ENCODE measurements at regions not wholly inside any gene's neighbourhood (a gene's known extent, or its start where the extent isn't known, plus 50 kb on each side); places are given as distances from the start of the nearest gene placed in this dataset.

DNA sequence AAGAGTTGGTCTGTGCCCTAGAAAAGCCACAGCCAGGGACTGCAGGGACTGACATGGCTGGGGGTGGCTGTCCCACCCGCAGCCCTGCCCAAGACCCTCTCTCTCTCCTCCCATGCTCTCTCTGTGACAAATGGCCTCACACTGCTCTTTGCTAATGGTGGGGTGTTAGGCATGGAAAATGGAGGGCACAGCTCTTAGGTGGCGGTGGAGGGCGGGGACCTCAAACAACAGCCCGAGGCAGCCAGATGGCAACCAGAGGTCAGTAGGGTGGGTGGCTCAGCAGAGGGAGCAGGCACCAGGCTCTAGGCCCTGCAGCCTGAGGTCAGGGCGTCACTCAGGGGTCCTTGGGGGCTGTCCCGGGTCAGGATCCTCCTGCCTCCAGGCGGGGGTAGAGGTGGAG, 73.9 kb upstream of the DAB2IP start:
- TF ChIP-seq, protein P1, sequence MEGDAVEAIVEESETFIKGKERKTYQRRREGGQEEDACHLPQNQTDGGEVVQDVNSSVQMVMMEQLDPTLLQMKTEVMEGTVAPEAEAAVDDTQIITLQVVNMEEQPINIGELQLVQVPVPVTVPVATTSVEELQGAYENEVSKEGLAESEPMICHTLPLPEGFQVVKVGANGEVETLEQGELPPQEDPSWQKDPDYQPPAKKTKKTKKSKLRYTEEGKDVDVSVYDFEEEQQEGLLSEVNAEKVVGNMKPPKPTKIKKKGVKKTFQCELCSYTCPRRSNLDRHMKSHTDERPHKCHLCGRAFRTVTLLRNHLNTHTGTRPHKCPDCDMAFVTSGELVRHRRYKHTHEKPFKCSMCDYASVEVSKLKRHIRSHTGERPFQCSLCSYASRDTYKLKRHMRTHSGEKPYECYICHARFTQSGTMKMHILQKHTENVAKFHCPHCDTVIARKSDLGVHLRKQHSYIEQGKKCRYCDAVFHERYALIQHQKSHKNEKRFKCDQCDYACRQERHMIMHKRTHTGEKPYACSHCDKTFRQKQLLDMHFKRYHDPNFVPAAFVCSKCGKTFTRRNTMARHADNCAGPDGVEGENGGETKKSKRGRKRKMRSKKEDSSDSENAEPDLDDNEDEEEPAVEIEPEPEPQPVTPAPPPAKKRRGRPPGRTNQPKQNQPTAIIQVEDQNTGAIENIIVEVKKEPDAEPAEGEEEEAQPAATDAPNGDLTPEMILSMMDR (IDR thresholded peaks at IDR 0.05; ENCODE audit: low read depth, low read length): no peak
- H3K4me3 ChIP-seq (replicated peaks in 1 of 2; ENCODE audit: low read depth in 2 of 2, low read length in 2 of 2): no peak overlapping the region
- no peak for DNase-seq (ENCODE audit: low read depth in 2 of 2)

DNA sequence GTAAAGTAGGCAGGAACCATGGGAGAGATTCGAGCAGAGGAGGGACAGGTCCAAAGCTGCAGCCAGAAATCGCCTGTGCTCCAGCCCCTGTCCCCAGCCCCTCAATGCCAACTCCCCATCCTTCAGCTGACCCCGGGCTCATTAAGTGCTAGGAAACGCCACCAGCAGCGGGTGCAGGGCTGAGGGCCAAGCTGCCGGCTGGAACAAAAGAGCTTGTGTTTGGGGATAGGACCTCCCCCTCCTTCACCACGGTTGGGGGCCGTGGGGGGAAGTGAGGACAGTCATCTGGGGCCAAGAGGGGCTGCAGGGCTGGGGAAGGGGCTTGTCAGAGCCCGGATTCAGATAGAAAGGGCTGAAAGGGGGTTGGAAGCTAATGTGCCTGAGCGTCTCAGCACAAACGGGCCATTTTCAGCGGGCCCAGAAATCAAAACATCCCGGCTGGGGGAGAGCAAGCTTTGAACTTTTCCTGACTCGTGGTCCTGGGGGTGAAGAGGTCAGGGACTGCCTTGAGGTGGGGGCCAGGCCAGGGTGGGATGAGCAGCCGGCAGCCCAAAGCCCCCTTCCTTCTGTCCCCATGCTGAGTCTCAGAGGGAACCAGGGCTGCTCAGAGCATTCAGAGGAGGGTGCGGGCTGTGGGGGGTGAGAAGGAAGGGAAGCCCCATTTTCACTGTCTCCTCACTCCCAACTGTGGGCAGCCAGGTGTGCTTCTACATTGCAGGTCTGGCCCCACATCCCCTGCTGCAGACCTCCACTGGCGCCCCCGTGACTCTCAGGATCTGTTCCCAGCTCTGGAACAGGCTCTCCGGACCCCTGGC, 69.4 kb upstream of the DAB2IP start:
- no peak overlapping the region for H3K4me3 ChIP-seq (replicated peaks in 1 of 2; ENCODE audit: low read depth in 2 of 2, low read length in 2 of 2)
- DNase-seq (ENCODE audit: low read depth in 2 of 2): no peak
- TF ChIP-seq, protein P1 (IDR thresholded peaks at IDR 0.05; ENCODE audit: low read depth, low read length): no peak

DNA sequence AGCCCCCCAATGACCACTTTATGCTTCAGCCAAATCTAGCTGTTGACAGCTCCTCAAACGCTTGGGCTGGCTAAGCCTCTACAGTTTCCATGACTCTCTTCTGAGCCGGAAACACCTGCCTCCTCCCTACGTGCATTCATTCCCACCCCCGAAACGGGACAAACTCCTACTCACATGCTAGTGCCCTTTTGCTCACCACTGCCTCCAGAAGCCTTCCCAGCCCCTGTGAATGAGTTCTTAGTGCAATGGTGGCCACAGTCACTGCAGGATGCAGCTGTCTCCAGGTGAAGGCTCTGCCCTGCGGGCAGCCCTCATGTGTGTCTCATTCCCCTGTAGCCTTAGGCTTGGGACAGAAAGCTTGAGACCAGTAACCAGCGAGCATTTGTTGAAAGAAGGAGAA, 68.8 kb upstream of the DAB2IP start:
- no peak overlapping the region for H3K4me3 ChIP-seq (replicated peaks in 1 of 2; ENCODE audit: low read depth in 2 of 2, low read length in 2 of 2)
- no peak for DNase-seq (ENCODE audit: low read depth in 2 of 2)
- TF ChIP-seq, protein P1 (IDR thresholded peaks at IDR 0.05; ENCODE audit: low read depth, low read length): no peak

DNA sequence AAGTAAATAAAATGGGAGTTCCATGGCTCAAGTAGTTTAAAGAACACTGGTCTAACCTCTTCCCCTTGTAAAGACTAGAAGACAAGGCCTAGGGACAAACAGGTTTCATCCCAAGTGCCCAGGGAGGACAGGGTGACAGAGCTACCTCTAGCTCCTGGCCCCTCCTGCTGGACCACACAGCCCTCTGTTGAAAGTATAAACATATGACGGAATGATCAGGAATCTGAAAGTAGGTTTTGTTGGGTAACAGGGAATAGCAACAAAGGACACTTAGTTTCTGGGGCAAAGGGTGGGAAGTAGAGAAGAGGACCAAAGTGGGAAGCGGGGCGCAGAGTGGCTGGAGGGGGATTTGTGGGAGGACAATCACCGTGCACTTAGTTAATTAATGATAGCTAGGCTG, 67.0 kb upstream of the DAB2IP start:
- H3K4me3 ChIP-seq (replicated peaks in 1 of 2; ENCODE audit: low read depth in 2 of 2, low read length in 2 of 2): no peak overlapping the region
- TF ChIP-seq, protein P1 (IDR thresholded peaks at IDR 0.05; ENCODE audit: low read depth, low read length): no peak
- no peak for DNase-seq (ENCODE audit: low read depth in 2 of 2)

DNA sequence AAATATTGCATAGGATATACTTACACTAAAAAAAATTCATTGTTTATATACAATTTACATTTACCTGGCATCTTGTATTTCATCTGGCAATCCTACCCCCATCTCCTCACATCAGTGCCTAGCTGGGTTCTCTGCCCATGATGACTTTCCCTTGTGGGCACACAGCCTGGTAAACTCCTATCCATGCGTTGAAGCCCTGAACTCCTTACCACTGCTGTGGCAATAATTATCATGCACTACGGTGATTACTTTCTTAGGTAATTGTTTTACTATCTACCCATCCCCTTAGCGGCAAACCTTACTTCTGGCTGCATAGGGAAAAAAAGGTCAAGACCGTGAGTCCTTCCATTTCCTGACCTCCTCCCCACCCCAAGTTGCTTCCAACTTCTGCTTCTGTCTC, 63.6 kb upstream of the DAB2IP start:
- DNase-seq (ENCODE audit: low read depth in 2 of 2): no peak
- H3K4me3 ChIP-seq (replicated peaks in 1 of 2; ENCODE audit: low read depth in 2 of 2, low read length in 2 of 2): no peak overlapping the region
- TF ChIP-seq, protein P1 (IDR thresholded peaks at IDR 0.05; ENCODE audit: low read depth, low read length): no peak

DNA sequence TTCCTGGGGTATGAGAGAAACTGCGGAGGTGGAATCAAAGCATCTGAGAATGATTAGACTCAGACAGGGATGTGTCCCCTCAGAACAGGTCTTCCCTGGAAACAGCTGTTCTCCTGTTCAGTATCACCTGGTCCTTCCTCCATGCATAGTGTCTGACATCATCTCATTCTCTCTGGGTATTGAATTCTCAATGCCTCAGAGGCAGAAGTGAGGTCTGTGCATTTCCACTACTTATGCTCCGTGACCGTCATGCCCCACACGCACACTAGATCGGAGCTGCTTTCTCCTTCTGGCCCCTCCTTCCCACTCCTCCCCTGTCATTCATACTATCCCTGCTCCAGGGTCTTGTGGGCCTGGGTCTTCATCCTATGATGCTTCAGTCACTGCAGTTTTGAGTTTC, 61.4 kb upstream of the DAB2IP start:
- TF ChIP-seq, protein P1 (IDR thresholded peaks at IDR 0.05; ENCODE audit: low read depth, low read length): no peak
- DNase-seq (ENCODE audit: low read depth in 2 of 2): no peak
- no peak overlapping the region for H3K4me3 ChIP-seq (replicated peaks in 1 of 2; ENCODE audit: low read depth in 2 of 2, low read length in 2 of 2)

DNA sequence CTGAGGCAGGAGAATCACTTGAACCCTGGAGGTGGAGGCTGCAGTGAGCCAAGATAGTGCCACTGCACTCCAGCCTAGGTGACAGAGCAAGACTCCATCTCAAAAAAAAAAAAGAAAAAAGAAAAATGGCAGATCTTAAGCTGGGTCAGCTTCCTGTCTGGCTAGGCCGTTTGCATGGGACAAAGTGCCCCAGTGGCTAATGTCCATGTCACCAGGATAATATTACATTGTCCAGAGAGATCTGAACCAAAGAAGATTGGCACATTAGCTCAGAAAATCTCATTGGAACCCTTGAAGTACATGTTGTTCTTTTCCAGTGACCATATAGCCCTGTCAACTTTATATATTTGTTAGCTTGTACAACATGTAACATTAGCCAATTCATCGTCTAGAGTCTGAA, 59.2 kb upstream of the DAB2IP start:
- DNase-seq (ENCODE audit: low read depth in 2 of 2): no peak
- TF ChIP-seq, protein P1 (IDR thresholded peaks at IDR 0.05; ENCODE audit: low read depth, low read length): no peak
- no peak overlapping the region for H3K4me3 ChIP-seq (replicated peaks in 1 of 2; ENCODE audit: low read depth in 2 of 2, low read length in 2 of 2)

Measured in cardiac fibroblast (primary cell).